ENCODE measurements at regions not wholly inside any gene's neighbourhood (a gene's known extent, or its start where the extent isn't known, plus 50 kb on each side); places are given as distances from the start of the nearest gene placed in this dataset.

GRCh38 chr3:70806556-70806955, 494.1 kb upstream of the MDFIC2 start:
- TF ChIP-seq CTCF (IDR thresholded peaks at IDR 0.05): no peak
- TF ChIP-seq POLR2A (IDR thresholded peaks at IDR 0.05): no peak
- no peak for TF ChIP-seq EP300 (IDR thresholded peaks at IDR 0.05)
- TF ChIP-seq POLR2AphosphoS5 (IDR thresholded peaks at IDR 0.05): no peak

Measured in sigmoid colon (tissue), 4 donors.